Activated T-cell treated with anti-CD3 and anti-CD28 coated beads, Interleukin-2, amount 50 U/mL, for 1 hour (primary cell): ENCODE measurements at regions not wholly inside any gene's neighbourhood (a gene's known extent, or its start where the extent isn't known, plus 50 kb on each side); places are given as distances from the start of the nearest gene placed in this dataset.

Experiments
- DNase-seq: peaks from one replicate; pipeline ENCODE4 v3.0.0-alpha.2; 2020

- DNase-seq, result no peak
Observed at GRCh38 chr16:72399811-72400210, 227.9 kb upstream of the PMFBP1 start.

GRCh38 chr16:72397876-72398275, 225.9 kb upstream of the PMFBP1 start:
- no peak for DNase-seq

- no peak for DNase-seq
Observed at GRCh38 chr16:72394526-72394925, 222.6 kb upstream of the PMFBP1 start.

DNA sequence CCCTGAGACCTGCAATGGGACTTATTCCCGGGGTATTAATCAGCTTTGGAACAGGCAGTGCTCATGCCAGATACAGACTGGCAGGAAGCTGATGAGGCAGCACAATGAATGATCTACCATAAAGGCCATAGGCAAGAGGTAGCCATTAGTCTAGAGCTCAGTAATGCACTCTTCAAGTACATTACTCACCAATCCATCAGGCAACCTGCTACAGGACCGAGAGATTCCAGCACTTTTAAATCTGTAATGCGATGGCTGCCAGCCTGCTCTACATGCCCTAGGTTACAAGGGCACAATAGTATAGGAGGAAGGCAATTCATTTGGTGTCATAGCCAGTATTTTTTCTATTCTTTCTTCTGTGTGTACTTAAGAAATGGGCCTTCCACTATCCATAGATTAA, 217.8 kb upstream of the PMFBP1 start:
- no peak for DNase-seq

DNA sequence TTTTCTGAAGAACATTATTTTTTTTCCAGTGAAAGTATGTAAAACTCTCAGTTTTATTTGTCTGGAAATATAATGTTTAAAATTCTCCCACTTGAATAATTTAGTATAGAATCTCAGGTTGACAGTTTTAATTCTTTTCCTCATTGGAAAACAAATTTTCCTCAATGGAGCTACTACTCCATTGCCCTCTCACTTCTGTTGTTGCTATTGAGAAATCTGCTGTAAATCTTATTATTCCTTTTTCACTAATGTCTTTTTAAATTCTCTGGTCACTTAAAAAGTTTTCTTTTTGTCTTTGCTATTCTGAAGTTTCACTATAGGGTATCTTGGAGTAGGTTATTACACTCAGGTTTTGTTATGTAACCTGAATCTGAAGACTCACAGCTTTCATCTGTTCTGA, 216.1 kb upstream of the PMFBP1 start:
- no peak for DNase-seq

DNA sequence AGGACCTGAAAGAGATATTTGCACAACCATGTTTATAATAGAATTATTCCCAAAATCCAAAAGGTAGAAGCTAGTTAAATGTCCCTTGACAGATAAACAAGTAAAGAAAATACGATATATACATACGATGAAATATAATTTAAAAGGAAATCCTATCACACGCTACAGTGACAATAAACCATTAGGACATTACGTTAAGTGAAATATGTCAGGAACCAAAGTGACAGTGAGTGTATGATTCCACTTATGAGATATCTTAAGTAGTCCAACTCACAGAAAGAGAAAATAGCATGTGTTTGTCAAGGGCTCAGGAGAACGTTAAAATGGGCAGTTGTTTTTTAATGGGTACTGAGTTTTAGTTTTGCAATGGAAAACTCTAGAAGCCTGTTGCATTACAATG, 212.7 kb upstream of the PMFBP1 start:
- DNase-seq, result no peak

GRCh38 chr16:72380283-72380682, 208.3 kb upstream of the PMFBP1 start:
- DNase-seq, result no peak

- DNase-seq, result no peak
Observed at GRCh38 chr16:72373201-72373600, 201.2 kb upstream of the PMFBP1 start.

- no peak for DNase-seq
Observed at GRCh38 chr16:72372087-72373045, 200.4 kb upstream of the PMFBP1 start.

DNA sequence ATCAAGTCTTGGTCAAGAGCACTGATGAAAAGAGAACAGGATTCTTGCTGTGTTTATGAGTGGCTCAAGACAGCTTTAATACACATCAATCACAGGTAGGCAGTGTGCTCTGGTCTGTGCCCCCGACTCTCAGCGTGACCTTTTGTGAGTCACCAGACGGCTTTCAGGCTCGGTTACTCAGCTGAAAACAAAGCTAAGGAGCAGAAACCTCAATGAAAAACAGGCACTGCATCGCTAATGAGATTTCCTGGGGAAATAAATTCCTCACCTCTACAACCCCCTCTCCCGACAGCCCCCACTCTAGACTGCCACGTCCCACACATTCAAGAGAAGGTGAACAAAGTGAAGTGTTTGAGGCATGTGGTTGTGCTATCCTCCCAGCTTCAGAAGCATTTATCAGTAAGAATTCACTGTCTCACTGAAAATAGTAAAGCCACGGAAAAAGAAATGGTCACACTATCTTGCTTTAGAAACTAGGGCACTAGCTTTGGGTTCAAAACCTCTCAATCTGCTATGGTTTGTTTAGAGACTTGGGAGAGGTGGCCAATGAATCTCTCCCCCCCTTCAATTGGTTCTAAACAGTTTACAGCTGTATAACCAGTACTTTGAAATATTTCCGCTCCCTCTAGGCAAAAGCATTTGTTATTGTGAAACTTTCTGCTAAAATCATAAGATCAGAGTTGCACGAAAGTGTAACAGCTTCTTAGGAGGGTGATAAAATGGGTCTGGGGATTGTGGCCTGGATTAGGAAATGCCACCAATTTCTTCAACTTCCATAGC, 199.5 kb upstream of the PMFBP1 start:
- DNase-seq, result no peak

DNA sequence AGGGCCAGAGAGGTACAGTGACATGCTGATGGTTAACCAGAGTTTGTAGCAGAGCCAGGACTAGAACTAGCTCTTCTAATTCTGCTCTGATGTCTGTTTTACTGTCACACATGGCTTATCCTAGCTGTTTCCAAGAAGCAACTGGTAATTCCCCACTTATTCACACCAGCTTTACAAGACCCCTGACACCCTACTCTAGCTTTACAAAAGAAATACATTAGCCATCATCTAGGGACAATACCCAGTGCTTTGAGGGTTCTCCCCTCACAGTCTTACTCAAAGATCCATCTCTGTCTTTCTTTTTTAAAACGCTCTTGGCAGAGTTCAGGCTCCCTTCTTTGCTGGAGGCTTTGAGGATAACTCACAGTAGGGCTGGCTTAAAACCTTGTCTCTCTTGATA, 197.3 kb upstream of the PMFBP1 start:
- no peak for DNase-seq

DNA sequence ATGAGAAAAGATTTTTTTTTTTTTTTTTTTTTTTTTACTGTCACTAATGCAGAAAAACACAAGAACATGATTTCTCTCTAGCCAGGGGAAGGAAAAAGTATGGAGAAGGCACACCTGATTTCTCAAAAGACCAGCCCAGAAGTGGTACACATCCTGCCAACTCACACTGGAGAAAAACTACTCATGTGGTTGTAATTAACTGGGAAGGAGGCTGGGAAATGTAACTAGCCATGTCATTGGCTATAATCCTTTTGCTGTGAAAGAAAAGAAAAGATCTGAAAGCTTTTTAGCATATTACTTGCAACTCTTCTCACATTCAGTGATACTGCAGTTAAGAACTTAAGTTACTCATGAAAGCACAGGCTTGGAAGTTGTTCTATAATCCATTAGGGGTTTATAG, 195.9 kb upstream of the PMFBP1 start:
- DNase-seq, result no peak

DNA sequence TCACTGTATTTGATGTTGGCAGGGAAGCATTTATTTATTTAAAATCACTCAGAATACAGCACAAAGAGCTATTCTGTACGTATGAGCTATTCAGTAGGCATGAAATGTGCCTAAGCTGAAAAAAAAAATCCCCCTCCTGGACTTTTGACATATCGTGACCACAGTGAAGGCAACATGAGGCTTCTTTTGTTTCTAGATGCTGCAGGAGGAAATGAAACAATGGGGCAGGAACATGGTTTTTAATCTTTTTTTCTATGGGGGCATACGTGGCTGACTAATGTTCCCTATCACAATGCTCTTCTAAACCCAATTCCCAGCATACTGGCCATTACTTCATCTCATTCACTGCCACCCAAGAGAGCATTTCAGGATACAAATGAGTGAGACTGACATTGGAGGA, 191.0 kb upstream of the PMFBP1 start:
- no peak for DNase-seq

GRCh38 chr16:72362476-72362875, 190.5 kb upstream of the PMFBP1 start:
- no peak for DNase-seq

DNA sequence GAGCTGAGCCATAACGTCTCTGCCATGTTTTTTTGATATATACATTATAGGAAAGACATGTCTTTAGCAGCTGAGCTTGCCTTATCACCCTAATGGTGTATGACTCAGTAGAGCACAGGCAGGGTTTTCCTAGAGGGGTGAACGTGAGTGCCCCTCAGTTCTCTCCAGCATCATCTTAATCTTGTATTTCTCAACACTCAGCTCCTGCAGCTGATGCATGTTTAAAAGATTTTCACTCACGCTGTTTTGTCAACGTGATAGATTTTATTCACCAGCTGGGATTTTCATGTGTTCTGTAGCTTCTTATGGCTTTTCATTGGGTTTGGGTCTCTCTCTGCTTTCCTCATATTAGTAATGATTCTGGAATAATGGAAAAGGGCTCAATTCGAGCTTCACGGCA, 186.0 kb upstream of the PMFBP1 start:
- no peak for DNase-seq

DNA sequence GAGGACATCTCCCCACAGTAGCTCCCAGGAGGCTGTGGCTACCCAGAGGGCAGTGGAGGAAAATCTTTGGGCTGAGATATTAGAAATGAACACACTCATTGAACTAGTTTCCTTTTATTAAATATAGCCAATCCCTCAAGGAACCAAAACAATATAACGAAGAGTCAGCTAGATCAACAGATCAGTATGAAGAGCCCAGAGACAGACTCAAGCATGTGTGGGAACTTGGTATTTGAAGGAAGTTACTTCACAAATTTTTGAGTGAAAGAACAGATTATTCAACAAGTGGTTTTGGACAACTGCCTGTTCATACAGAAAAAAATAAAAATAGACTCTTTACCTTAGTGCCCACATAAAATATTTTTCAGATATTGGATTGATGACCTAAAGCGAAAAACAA, 183.6 kb upstream of the PMFBP1 start:
- DNase-seq, result no peak

- DNase-seq, result no peak
Observed at GRCh38 chr16:72349719-72350118, 177.8 kb upstream of the PMFBP1 start.

GRCh38 chr16:72332926-72333325, 161.0 kb upstream of the PMFBP1 start:
- no peak for DNase-seq

DNA sequence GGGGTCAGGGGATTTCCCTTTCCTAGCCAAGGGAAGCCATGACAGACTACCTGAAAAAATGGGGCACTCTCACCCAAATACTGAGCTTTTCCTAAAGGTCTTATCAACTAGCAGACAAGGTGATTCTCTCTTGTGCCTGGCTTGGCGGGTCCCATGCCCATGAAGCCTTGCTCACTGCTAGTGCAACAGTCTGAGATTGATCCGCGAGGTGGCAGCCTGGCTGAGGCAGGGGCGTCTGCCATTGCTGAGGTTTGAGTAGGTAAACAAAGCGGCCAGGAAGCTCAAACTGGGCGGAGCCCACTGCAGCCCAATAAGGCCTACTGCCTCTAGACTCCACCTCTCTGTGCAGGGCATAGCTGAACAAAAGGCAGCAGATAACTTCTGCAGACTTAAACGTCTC, 152.6 kb upstream of the PMFBP1 start:
- no peak for DNase-seq

DNA sequence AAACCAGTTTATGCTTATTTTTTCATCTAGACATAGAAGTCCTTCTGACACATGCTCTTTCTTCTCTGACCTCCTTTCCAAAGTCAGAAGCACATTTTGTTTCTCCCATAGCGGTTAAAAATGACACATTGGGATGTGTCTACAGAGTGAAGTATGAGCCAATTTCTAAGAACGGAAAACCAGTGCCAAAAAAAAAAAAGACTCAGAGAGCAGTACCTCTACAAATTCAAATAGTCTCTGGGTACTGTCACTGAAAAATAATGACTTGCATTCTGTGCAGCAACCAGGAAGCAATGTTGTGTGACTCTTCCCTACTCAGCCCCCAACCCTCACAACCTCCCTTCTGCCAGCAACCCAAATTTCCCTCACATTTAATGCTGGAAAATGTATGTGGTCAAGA, 145.5 kb upstream of the PMFBP1 start:
- no peak for DNase-seq

GRCh38 chr16:72313903-72314302, 141.9 kb upstream of the PMFBP1 start:
- DNase-seq, result no peak

DNA sequence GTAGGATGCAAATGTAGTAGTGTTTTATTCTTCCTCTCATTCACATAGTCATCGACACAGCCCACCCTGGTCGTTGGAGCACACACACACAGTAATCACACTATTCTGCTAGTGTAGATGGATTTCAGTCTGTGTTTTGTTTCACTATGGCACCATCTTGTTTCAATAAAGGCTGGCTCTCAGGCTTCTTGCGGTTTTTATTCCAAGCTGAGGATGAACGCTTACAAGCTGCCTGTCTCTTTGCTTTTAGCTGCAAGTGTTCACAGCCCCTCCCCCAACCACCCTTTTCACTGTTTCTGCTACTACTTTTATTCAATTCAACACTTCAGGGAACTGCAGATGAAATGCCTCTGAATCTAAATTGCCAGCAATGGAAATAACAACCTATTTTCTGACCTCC, 140.9 kb upstream of the PMFBP1 start:
- no peak for DNase-seq

DNA sequence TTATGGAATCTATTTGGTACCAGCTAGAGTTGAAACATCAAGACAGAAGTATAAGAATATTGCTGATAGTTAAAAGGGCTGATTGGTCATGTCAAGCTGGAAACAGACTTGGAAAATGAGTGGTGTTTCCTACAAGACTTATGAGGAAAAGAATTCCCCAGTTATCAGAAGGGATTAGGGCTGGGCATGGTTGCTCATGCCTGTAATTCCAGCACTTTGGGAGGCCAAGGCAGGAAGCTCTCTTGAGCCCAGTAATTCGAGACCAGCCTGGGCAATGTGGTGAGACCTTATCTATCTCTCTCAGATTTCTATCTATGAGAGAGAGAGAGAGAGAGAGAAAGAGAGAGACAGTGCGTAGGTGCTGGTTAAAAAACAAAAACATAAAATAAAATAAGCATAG, 139.5 kb upstream of the PMFBP1 start:
- no peak for DNase-seq

- DNase-seq, result no peak
Observed at GRCh38 chr16:72309001-72309400, 137.0 kb upstream of the PMFBP1 start.
